ENCODE measurements at regions not wholly inside any gene's neighbourhood (a gene's known extent, or its start where the extent isn't known, plus 50 kb on each side); places are given as distances from the start of the nearest gene placed in this dataset.
"Not testable (repeated sequence)": the region's sequence is repeated elsewhere in the genome, so short reads cannot be mapped to it uniquely, and the experiment has no call there.

DNA sequence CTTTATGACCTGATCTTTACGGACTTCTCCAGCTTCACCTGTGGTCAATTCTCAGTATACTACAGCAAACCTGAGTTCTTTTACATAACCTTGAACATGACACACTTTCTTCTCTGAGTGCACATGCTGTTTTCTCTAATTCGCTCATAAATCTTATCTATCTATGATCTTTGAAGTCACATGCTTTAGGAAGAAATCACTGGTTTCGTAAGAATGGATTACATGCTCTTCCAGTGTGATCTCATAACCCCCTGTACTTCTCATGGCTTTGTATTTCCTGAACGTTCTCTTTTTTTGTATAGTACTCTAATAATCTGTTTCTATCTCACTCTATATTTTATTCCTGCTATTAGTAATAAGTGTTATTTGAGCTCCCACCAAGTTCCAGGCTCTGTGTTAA is 1165.2 kb downstream of the TBL1XR1 start:
- Histone ChIP-seq H3K36me3 (ENCODE audit: control insufficient read depth in 4 of 4, insufficient read depth in 4 of 4, low read length in 3 of 4) (no peaks in the 10 kb centered on the region), H3K4me3 (ENCODE audit: control insufficient read depth in 1 of 7, extremely low read depth in 1 of 7, insufficient read depth in 4 of 7, low read depth in 2 of 7, low read length in 6 of 7) (no peak overlapping the region), H3K9me3 (ENCODE audit: control extremely low read depth in 1 of 5, control insufficient read depth in 4 of 5, insufficient read depth in 2 of 5, low read depth in 1 of 5, low read length in 4 of 5) (peaks cover 0 to 1% (median 0%) of the 10 kb centered on the region in 5 experiments), H3K27ac (ENCODE audit: insufficient read depth in 1 of 2, low read depth in 1 of 2, low read length in 2 of 2, poor library complexity in 1 of 2, severe bottlenecking in 2 of 2) (no peak overlapping the region), H3K4me1 (ENCODE audit: control extremely low read depth in 1 of 4, control insufficient read depth in 4 of 4, insufficient read depth in 4 of 4, low read length in 3 of 4) (no peaks in the 10 kb centered on the region), H3K27me3 (replicated peaks in 2 of 5; ENCODE audit: control insufficient read depth in 4 of 5, insufficient read depth in 5 of 5, low read length in 4 of 5) (no peaks in the 10 kb centered on the region)
- ChIA-PET CTCF (no interaction called here), POLR2A (no interaction called here)
- WGBS (ENCODE audit: insufficient coverage) = 94% methylated on average over 3 of the region's 4 CpGs
- no peak for DNase-seq

DNA sequence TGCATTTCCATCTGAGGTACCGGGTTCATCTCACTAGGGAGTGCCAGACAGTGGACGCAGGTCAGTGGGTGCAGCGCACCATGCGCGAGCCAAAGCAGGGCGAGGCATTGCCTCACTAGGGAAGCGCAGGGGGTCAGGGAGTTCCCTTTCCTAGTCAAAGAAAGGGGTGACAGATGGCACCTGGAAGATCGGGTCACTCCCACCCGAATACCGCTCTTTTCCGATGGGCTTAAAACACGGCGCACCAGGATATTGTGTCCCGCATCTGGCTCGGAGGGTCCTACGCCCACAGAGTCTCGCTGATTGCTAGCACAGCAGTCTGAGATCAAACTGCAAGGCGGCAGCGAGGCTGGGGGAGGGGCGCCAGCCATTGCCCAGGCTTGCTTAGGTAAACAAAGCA is 1157.1 kb downstream of the NAALADL2 start:
- H3K4me3 ChIP-seq (ENCODE audit: control insufficient read depth in 1 of 7, extremely low read depth in 1 of 7, insufficient read depth in 4 of 7, low read depth in 2 of 7, low read length in 6 of 7); H3K4me1 ChIP-seq (ENCODE audit: control extremely low read depth in 1 of 4, control insufficient read depth in 4 of 4, insufficient read depth in 4 of 4, low read length in 3 of 4); H3K27ac ChIP-seq (ENCODE audit: insufficient read depth in 1 of 2, low read depth in 1 of 2, low read length in 2 of 2, poor library complexity in 1 of 2, severe bottlenecking in 2 of 2); POLR2A ChIA-PET; DNase-seq; H3K27me3 ChIP-seq (replicated peaks in 2 of 5; ENCODE audit: control insufficient read depth in 4 of 5, insufficient read depth in 5 of 5, low read length in 4 of 5); H3K36me3 ChIP-seq (ENCODE audit: control insufficient read depth in 4 of 4, insufficient read depth in 4 of 4, low read length in 3 of 4); CTCF ChIA-PET; H3K9me3 ChIP-seq (ENCODE audit: control extremely low read depth in 1 of 5, control insufficient read depth in 4 of 5, insufficient read depth in 2 of 5, low read depth in 1 of 5, low read length in 4 of 5): not testable (repeated sequence)
- 91% methylated on average over 11 of the region's 20 CpGs for WGBS (ENCODE audit: insufficient coverage)

DNA sequence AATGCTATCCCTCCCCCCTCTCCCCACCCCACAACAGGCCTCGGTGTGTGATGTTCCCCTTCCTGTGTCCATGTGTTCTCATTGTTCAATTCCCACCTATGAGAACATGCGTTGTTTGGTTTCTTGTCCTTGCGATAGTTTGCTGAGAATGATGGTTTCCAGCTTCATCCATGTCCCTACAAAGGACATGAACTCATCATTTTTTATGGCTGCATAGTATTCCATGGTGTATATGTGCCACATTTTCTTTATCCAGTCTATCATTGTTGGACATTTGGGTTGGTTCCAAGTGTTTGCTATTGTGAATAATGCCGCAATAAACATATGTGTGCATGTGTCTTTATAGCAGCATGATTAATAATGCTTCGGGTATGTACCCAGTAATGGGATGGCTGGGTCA is 1156.1 kb downstream of the NAALADL2 start:
- POLR2A ChIA-PET; H3K4me3 ChIP-seq (ENCODE audit: control insufficient read depth in 1 of 7, extremely low read depth in 1 of 7, insufficient read depth in 4 of 7, low read depth in 2 of 7, low read length in 6 of 7); H3K9me3 ChIP-seq (ENCODE audit: control extremely low read depth in 1 of 5, control insufficient read depth in 4 of 5, insufficient read depth in 2 of 5, low read depth in 1 of 5, low read length in 4 of 5); H3K4me1 ChIP-seq (ENCODE audit: control extremely low read depth in 1 of 4, control insufficient read depth in 4 of 4, insufficient read depth in 4 of 4, low read length in 3 of 4); H3K36me3 ChIP-seq (ENCODE audit: control insufficient read depth in 4 of 4, insufficient read depth in 4 of 4, low read length in 3 of 4); H3K27me3 ChIP-seq (replicated peaks in 2 of 5; ENCODE audit: control insufficient read depth in 4 of 5, insufficient read depth in 5 of 5, low read length in 4 of 5); H3K27ac ChIP-seq (ENCODE audit: insufficient read depth in 1 of 2, low read depth in 1 of 2, low read length in 2 of 2, poor library complexity in 1 of 2, severe bottlenecking in 2 of 2); CTCF ChIA-PET; DNase-seq: not testable (repeated sequence)
- whole genome bisulfite sequencing (ENCODE audit: insufficient coverage) = 100% methylated on average over 1 of the region's 5 CpGs

DNA sequence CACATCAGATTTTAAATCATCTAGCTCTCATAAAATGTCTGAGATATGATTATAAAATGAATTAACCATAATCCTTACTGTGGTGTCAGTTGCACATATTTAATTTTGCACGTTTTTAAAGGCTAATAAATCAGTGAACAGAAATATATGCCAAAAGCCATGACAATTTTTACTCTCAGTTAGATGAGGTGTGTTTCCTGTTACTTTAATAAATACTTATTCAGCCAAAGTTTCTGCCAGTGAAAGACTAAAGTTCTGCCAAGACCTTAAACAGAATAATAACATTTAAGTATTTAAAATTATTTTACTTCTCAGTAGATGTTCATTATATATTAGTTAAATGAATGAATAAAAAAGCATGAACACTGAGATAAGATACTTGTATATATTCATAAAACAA is 1150.1 kb downstream of the NAALADL2 start:
- DNase-seq = no peak
- Histone ChIP-seq H3K27me3 (replicated peaks in 2 of 5; ENCODE audit: control insufficient read depth in 4 of 5, insufficient read depth in 5 of 5, low read length in 4 of 5) (no peaks in the 10 kb centered on the region), H3K27ac (ENCODE audit: insufficient read depth in 1 of 2, low read depth in 1 of 2, low read length in 2 of 2, poor library complexity in 1 of 2, severe bottlenecking in 2 of 2) (no peak overlapping the region), H3K4me1 (ENCODE audit: control extremely low read depth in 1 of 4, control insufficient read depth in 4 of 4, insufficient read depth in 4 of 4, low read length in 3 of 4) (no peaks in the 10 kb centered on the region), H3K36me3 (ENCODE audit: control insufficient read depth in 4 of 4, insufficient read depth in 4 of 4, low read length in 3 of 4) (no peaks in the 10 kb centered on the region), H3K4me3 (ENCODE audit: control insufficient read depth in 1 of 7, extremely low read depth in 1 of 7, insufficient read depth in 4 of 7, low read depth in 2 of 7, low read length in 6 of 7) (no peak overlapping the region), H3K9me3 (ENCODE audit: control extremely low read depth in 1 of 5, control insufficient read depth in 4 of 5, insufficient read depth in 2 of 5, low read depth in 1 of 5, low read length in 4 of 5) (no peaks in the 10 kb centered on the region)
- no CpG with 5 or more reads among the region's 1 CpG for WGBS (ENCODE audit: insufficient coverage)
- ChIA-PET POLR2A (no interaction called here), CTCF (no interaction called here)

- Histone ChIP-seq H3K4me1 (ENCODE audit: control extremely low read depth in 1 of 4, control insufficient read depth in 4 of 4, insufficient read depth in 4 of 4, low read length in 3 of 4) (no peaks in the 10 kb centered on the region), H3K36me3 (ENCODE audit: control insufficient read depth in 4 of 4, insufficient read depth in 4 of 4, low read length in 3 of 4) (no peaks in the 10 kb centered on the region), H3K4me3 (ENCODE audit: control insufficient read depth in 1 of 7, extremely low read depth in 1 of 7, insufficient read depth in 4 of 7, low read depth in 2 of 7, low read length in 6 of 7) (no peak overlapping the region), H3K9me3 (ENCODE audit: control extremely low read depth in 1 of 5, control insufficient read depth in 4 of 5, insufficient read depth in 2 of 5, low read depth in 1 of 5, low read length in 4 of 5) (no peaks in the 10 kb centered on the region), H3K27me3 (replicated peaks in 2 of 5; ENCODE audit: control insufficient read depth in 4 of 5, insufficient read depth in 5 of 5, low read length in 4 of 5) (no peaks in the 10 kb centered on the region), H3K27ac (ENCODE audit: insufficient read depth in 1 of 2, low read depth in 1 of 2, low read length in 2 of 2, poor library complexity in 1 of 2, severe bottlenecking in 2 of 2) (no peak overlapping the region)
- no peak for DNase-seq
- no CpG with 5 or more reads among the region's 1 CpG for WGBS (ENCODE audit: insufficient coverage)
- ChIA-PET CTCF (no interaction called here), POLR2A (no interaction called here)
Measured at GRCh38 chr3:176005564-176005963, 1146.4 kb downstream of the NAALADL2 start.

DNA sequence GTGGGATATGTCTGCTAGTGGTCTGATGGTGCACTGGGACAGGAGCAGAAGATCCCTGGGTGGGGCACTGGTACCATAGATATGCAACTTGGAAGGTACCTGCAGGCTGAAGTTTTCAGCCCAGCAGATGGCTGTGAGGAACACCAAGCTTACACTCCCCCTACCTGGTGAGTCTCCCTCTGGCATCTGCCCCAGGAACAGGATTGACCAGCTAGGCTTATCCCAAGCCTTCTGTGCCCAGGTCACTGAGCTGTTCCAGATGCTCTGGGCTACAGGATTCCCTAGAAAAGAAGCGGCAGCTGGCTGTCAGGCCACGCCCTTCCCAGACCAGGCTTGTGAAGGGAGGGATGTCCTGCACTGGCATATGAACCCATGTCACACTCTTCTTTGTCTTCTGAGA is 1130.0 kb downstream of the NAALADL2 start:
- CTCF ChIA-PET = no interaction called here
- WGBS (ENCODE audit: insufficient coverage) = 100% methylated on average over 2 of the region's 2 CpGs
- H3K27me3 ChIP-seq (replicated peaks in 2 of 5; ENCODE audit: control insufficient read depth in 4 of 5, insufficient read depth in 5 of 5, low read length in 4 of 5) = no peaks in the 10 kb centered on the region

DNA sequence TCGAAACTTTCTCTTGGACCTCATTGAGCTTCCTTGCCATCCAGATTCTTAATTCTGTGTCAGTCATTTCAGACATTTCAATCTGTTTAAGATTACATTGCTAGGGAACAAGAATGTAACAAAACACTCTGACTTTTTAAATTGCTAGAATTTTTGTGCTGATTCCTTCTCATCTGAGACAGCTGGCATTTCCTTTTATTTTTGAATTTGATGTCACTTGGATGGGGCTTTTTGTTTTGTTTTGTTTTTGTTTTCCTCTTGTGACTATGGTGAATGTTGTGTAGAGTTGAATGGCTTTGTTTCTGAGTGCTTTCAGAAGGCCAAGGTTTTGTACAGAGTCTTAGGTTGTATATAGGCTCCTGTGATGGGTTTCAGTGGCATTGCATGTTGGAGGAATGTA is 1129.3 kb downstream of the NAALADL2 start:
- CTCF ChIA-PET = no interaction called here
- Histone ChIP-seq H3K27me3 (replicated peaks in 2 of 5; ENCODE audit: control insufficient read depth in 4 of 5, insufficient read depth in 5 of 5, low read length in 4 of 5) (no peaks in the 10 kb centered on the region), H3K36me3 (ENCODE audit: control insufficient read depth in 4 of 4, insufficient read depth in 4 of 4, low read length in 3 of 4) (no peaks in the 10 kb centered on the region), H3K4me1 (ENCODE audit: control extremely low read depth in 1 of 4, control insufficient read depth in 4 of 4, insufficient read depth in 4 of 4, low read length in 3 of 4) (no peaks in the 10 kb centered on the region), H3K4me3 (ENCODE audit: control insufficient read depth in 1 of 7, extremely low read depth in 1 of 7, insufficient read depth in 4 of 7, low read depth in 2 of 7, low read length in 6 of 7) (no peak overlapping the region), H3K27ac (ENCODE audit: insufficient read depth in 1 of 2, low read depth in 1 of 2, low read length in 2 of 2, poor library complexity in 1 of 2, severe bottlenecking in 2 of 2) (no peak overlapping the region), H3K9me3 (ENCODE audit: control extremely low read depth in 1 of 5, control insufficient read depth in 4 of 5, insufficient read depth in 2 of 5, low read depth in 1 of 5, low read length in 4 of 5) (peaks cover 0 to 8% (median 0%) of the 10 kb centered on the region in 5 experiments)
- no peak for DNase-seq
- POLR2A ChIA-PET = no interaction called here
- WGBS (ENCODE audit: insufficient coverage) = no CpG with 5 or more reads among the region's 1 CpG

More for the DNA sequence above, 1130.0 kb downstream of the NAALADL2 start:
- POLR2A ChIA-PET = no interaction called here
- DNase-seq = no peak
- no peaks in the 10 kb centered on the region for H3K4me1 ChIP-seq (ENCODE audit: control extremely low read depth in 1 of 4, control insufficient read depth in 4 of 4, insufficient read depth in 4 of 4, low read length in 3 of 4)
- H3K4me3 ChIP-seq (ENCODE audit: control insufficient read depth in 1 of 7, extremely low read depth in 1 of 7, insufficient read depth in 4 of 7, low read depth in 2 of 7, low read length in 6 of 7) = no peak overlapping the region
- no peaks in the 10 kb centered on the region for H3K36me3 ChIP-seq (ENCODE audit: control insufficient read depth in 4 of 4, insufficient read depth in 4 of 4, low read length in 3 of 4)
- H3K27ac ChIP-seq (ENCODE audit: insufficient read depth in 1 of 2, low read depth in 1 of 2, low read length in 2 of 2, poor library complexity in 1 of 2, severe bottlenecking in 2 of 2) = no peak overlapping the region
- H3K9me3 ChIP-seq (ENCODE audit: control extremely low read depth in 1 of 5, control insufficient read depth in 4 of 5, insufficient read depth in 2 of 5, low read depth in 1 of 5, low read length in 4 of 5) = peaks cover 0 to 8% (median 0%) of the 10 kb centered on the region in 5 experiments
